H1 (cell line): ENCODE measurements at regions not wholly inside any gene's neighbourhood (a gene's known extent, or its start where the extent isn't known, plus 50 kb on each side); places are given as distances from the start of the nearest gene placed in this dataset.

Experiments used
- CTCF ChIA-PET: fragments of 300-600 bp; sonication (Branson Sonifier 250); formaldehyde crosslinking; loops from one replicate; lab custom pipeline; 2021; ENCODE audit not compliant: partially characterized antibody; lab: Charles Lee
- POLR2A ChIA-PET: fragments of 300-600 bp; sonication (Branson Sonifier 250); formaldehyde crosslinking; loops from one replicate; lab custom pipeline; 2021; ENCODE audit warnings: inconsistent platforms; ENCODE audit not compliant: partially characterized antibody; lab: Charles Lee
- DNase-seq, 2 experiments: peaks; one replicate each; pipeline versions ENCODE4 v3.0.0 to v3.0.0-alpha.2; 2010 to 2022; ENCODE audit warnings: low spot score in 2 of 2, low read depth in 1 of 2, mixed read lengths in 1 of 2
- FAIRE-seq: peaks from 2 replicates; lab custom pipeline; 2011; peaks lifted over from hg19 to GRCh38; lab: Jason Lieb, UNC
- H2AFZ ChIP-seq: 2 replicates; pipeline ENCODE4 v1.8.1; 2012; ENCODE audit warnings: low read length, inconsistent platforms
- H2AK5ac ChIP-seq: 2 replicates; pipeline ENCODE4 v1.6.1; 2013; ENCODE audit warnings: low read depth, low read length
- H2BK120ac ChIP-seq: replicated peaks from 2 replicates; pipeline ENCODE3; 2013; ENCODE audit warnings: low read depth, low read length, inconsistent platforms
- H2BK12ac ChIP-seq: 2 replicates; pipeline ENCODE4 v1.6.1; 2013; ENCODE audit warnings: low read depth, low read length
- H2BK15ac ChIP-seq: 2 replicates; pipeline ENCODE4 v1.6.1; 2013; ENCODE audit warnings: low read length
- H2BK20ac ChIP-seq: 2 replicates; pipeline ENCODE4 v1.6.1; 2013; ENCODE audit warnings: low read length
- H2BK5ac ChIP-seq: 2 replicates; pipeline ENCODE4 v1.6.1; 2013; ENCODE audit warnings: low read depth, low read length
- H3K14ac ChIP-seq: 2 replicates; pipeline ENCODE4 v1.6.1; 2013; ENCODE audit warnings: inconsistent platforms; ENCODE audit not compliant: insufficient read length
- H3K18ac ChIP-seq: 2 replicates; pipeline ENCODE4 v1.6.1; 2013; ENCODE audit warnings: low read length; ENCODE audit errors: extremely low read depth
- H3K23ac ChIP-seq: 2 replicates; pipeline ENCODE4 v1.6.1; 2013; ENCODE audit warnings: inconsistent platforms; ENCODE audit not compliant: insufficient read length
- H3K23me2 ChIP-seq: 2 replicates; pipeline ENCODE4 v1.6.1; 2013; ENCODE audit warnings: low read depth, low read length
- H3K27ac ChIP-seq: 2 replicates; pipeline ENCODE4 v1.6.1; 2011; ENCODE audit warnings: low read depth, low read length, inconsistent platforms
- H3K27me3 ChIP-seq, 4 experiments: replicated peaks in 1 of 4; 1 replicate in 1 of 4; 2 replicates in 3 of 4; pipeline versions ENCODE4 v1.6.1 to v1.8.1; 2011 to 2013; ENCODE audit warnings: low read length in 3 of 4, mild to moderate bottlenecking in 3 of 4, inconsistent platforms in 2 of 4, mixed read lengths in 2 of 4, moderate library complexity in 1 of 4; ENCODE audit not compliant: control insufficient read depth in 3 of 4, insufficient read depth in 3 of 4; ENCODE audit errors: extremely low read depth in 1 of 4
- H3K36me3 ChIP-seq, 4 experiments: 2 replicates each; pipeline versions ENCODE4 v1.6.1 to v1.8.1; 2011 to 2013; ENCODE audit warnings: mild to moderate bottlenecking in 4 of 4, low read length in 3 of 4, moderate library complexity in 2 of 4, control low read depth in 1 of 4, inconsistent platforms in 1 of 4; ENCODE audit not compliant: insufficient read depth in 4 of 4, control insufficient read depth in 2 of 4
- H3K4ac ChIP-seq: replicated peaks from 2 replicates; pipeline ENCODE3; 2013; ENCODE audit warnings: low read length, low read depth, mixed read lengths, inconsistent platforms; ENCODE audit not compliant: insufficient read length
- H3K4me1 ChIP-seq, 4 experiments: replicated peaks in 1 of 4; 1 replicate in 1 of 4; 2 replicates in 3 of 4; pipeline versions ENCODE4 v1.6.1 to v1.8.1; 2011 to 2013; ENCODE audit warnings: low read length in 3 of 4, inconsistent platforms in 2 of 4, mixed read lengths in 1 of 4; ENCODE audit not compliant: insufficient read depth in 4 of 4, control insufficient read depth in 3 of 4
- H3K4me2 ChIP-seq, 2 experiments: 2 replicates each; pipeline versions ENCODE4 v1.6.1 to v1.8.1; 2011 to 2013; ENCODE audit warnings: low read depth in 2 of 2, low read length in 2 of 2, control low read depth in 1 of 2, inconsistent platforms in 1 of 2, mild to moderate bottlenecking in 1 of 2; ENCODE audit not compliant: insufficient read depth in 1 of 2
- H3K4me3 ChIP-seq, 4 experiments: fragments of 200-600, 300-600 bp in 1 of 4; sonication (generic), shearing (Covaris generic), sonication (Bioruptor Twin) in 1 of 4; 2 replicates each; pipeline versions ENCODE4 v1.5.1 to v1.8.1; 2011 to 2016; ENCODE audit warnings: low read length in 4 of 4, low read depth in 3 of 4, control low read depth in 2 of 4, inconsistent platforms in 2 of 4, mild to moderate bottlenecking in 2 of 4, mixed read lengths in 1 of 4, moderate library complexity in 1 of 4; ENCODE audit not compliant: insufficient read depth in 2 of 4; ENCODE audit errors: extremely low read depth in 1 of 4
- H3K56ac ChIP-seq: replicated peaks from 2 replicates; pipeline ENCODE3; 2013; ENCODE audit warnings: low read depth, mild to moderate bottlenecking, mixed read lengths, low read length, inconsistent platforms; ENCODE audit not compliant: insufficient read length
- H3K79me1 ChIP-seq: 2 replicates; pipeline ENCODE4 v1.6.1; 2013; ENCODE audit warnings: low read depth, low read length, control low read depth
- H3K79me2 ChIP-seq, 2 experiments: 2 replicates each; pipeline versions ENCODE4 v1.6.1 to v1.8.1; 2012 to 2013; ENCODE audit warnings: low read length in 2 of 2, mild to moderate bottlenecking in 2 of 2, inconsistent platforms in 1 of 2; ENCODE audit not compliant: insufficient read depth in 2 of 2, control insufficient read depth in 1 of 2
- H3K9ac ChIP-seq, 4 experiments: replicated peaks in 1 of 4; 1 replicate in 1 of 4; 2 replicates in 3 of 4; pipeline versions ENCODE4 v1.6.1 to v1.8.1; 2011 to 2013; ENCODE audit warnings: low read depth in 3 of 4, low read length in 3 of 4, control low read depth in 2 of 4, mild to moderate bottlenecking in 2 of 4, moderate library complexity in 2 of 4, inconsistent platforms in 1 of 4; ENCODE audit errors: extremely low read depth in 1 of 4
- H3K9me3 ChIP-seq, 2 experiments: 2 replicates each; pipeline versions ENCODE4 v1.6.1 to v1.8.1; 2012 to 2013; ENCODE audit warnings: mild to moderate bottlenecking in 2 of 2, moderate library complexity in 2 of 2, control low read depth in 1 of 2, inconsistent platforms in 1 of 2, low read depth in 1 of 2, low read length in 1 of 2, mixed read lengths in 1 of 2; ENCODE audit not compliant: insufficient read depth in 2 of 2
- H4K20me1 ChIP-seq, 2 experiments: replicated peaks in 1 of 2; 2 replicates each; pipeline versions ENCODE3 to v1.8.1; 2011 to 2013; ENCODE audit warnings: inconsistent platforms in 2 of 2, low read length in 2 of 2, mild to moderate bottlenecking in 1 of 2; ENCODE audit not compliant: insufficient read depth in 2 of 2, control insufficient read depth in 1 of 2
- H4K5ac ChIP-seq: 2 replicates; pipeline ENCODE4 v1.6.1; 2013; ENCODE audit warnings: low read length, low read depth, mixed read lengths, inconsistent platforms; ENCODE audit not compliant: insufficient read length
- H4K8ac ChIP-seq: 2 replicates; pipeline ENCODE4 v1.8.0; 2013; ENCODE audit warnings: mild to moderate bottlenecking, moderate library complexity, low read length, inconsistent platforms; ENCODE audit not compliant: insufficient read depth; ENCODE audit errors: extremely low read depth
- H4K91ac ChIP-seq: replicated peaks from 2 replicates; pipeline ENCODE3; 2013; ENCODE audit warnings: low read length, mixed read lengths, inconsistent platforms; ENCODE audit not compliant: insufficient read length
- CBX5 ChIP-seq: fragments of 300-800, 300-1000 bp; sonication (generic); IDR thresholded peaks from 2 replicates; pipeline ENCODE4 v1.7.1; 2016; ENCODE audit warnings: antibody characterized with exemption, low read length, low read depth
- CHD1 ChIP-seq: IDR thresholded peaks from 2 replicates; pipeline ENCODE4 v1.6.1; 2012; ENCODE audit warnings: low read depth, low read length, improper control_type of control experiment
- EP300 ChIP-seq, 2 experiments: IDR thresholded peaks; 1 replicate in 1 of 2; 2 replicates in 1 of 2; pipeline ENCODE4 v1.6.1; 2011 to 2012; ENCODE audit warnings: low read depth in 2 of 2, low read length in 2 of 2, mild to moderate bottlenecking in 2 of 2, borderline replicate concordance in 1 of 2, inconsistent platforms in 1 of 2, moderate library complexity in 1 of 2
- KDM4A ChIP-seq: IDR thresholded peaks from one replicate; pipeline ENCODE4 v1.7.1; 2012; ENCODE audit warnings: low read depth, mild to moderate bottlenecking, moderate library complexity, low read length, inconsistent platforms; ENCODE audit not compliant: severe bottlenecking
- PHF8 ChIP-seq: fragments of 200-600 bp; sonication (generic); conservative IDR thresholded peaks from 2 replicates; pipeline ENCODE4 v1.7.1; 2012; ENCODE audit warnings: low read depth, mild to moderate bottlenecking, inconsistent platforms, low read length, moderate library complexity
- RFX5 ChIP-seq: IDR thresholded peaks from 2 replicates; pipeline ENCODE4 v1.6.1; 2011; ENCODE audit warnings: low read depth, low read length, improper control_type of control experiment, borderline replicate concordance
- SP1 ChIP-seq: IDR thresholded peaks from 2 replicates; pipeline ENCODE4 v1.6.1; 2011; ENCODE audit warnings: low read depth, low read length
- TBP ChIP-seq: IDR thresholded peaks from 2 replicates; pipeline ENCODE4 v1.6.1; 2011; ENCODE audit warnings: low read depth, low read length, improper control_type of control experiment
- WGBS, 2 experiments: shearing (Covaris generic) in 1 of 2; methylation state at CpG; one replicate each; pipeline versions ENCODE4 v1.1.6 to v1.1.7; 2013 to 2015; ENCODE audit warnings: low lambda C conversion rate in 2 of 2, mixed read lengths in 2 of 2, inconsistent platforms in 1 of 2, low coverage in 1 of 2, missing lambda C conversion rate in 1 of 2; ENCODE audit not compliant: insufficient replicate concordance in 2 of 2, insufficient coverage in 1 of 2, insufficient read length in 1 of 2; ENCODE audit errors: extremely low coverage in 1 of 2, missing lambda C conversion rate in 1 of 2; 5-methylcytosine and 5-hydroxymethylcytosine counted together
- TF ChIP-seq, protein P1 (sequence below): IDR thresholded peaks from 2 replicates; pipeline ENCODE4 v1.6.1; 2012; ENCODE audit warnings: inconsistent platforms
- TF ChIP-seq, protein P2 (sequence below), 3 experiments: IDR thresholded peaks; 1 replicate in 2 of 3; 2 replicates in 1 of 3; pipeline versions ENCODE4 v1.5.1 to v1.6.1; 2011; ENCODE audit warnings: low read length in 3 of 3, mild to moderate bottlenecking in 3 of 3, inconsistent platforms in 2 of 3, low read depth in 1 of 3, moderate library complexity in 1 of 3; ENCODE audit not compliant: insufficient read depth in 1 of 3; ENCODE audit errors: control extremely low read depth in 1 of 3

DNA sequence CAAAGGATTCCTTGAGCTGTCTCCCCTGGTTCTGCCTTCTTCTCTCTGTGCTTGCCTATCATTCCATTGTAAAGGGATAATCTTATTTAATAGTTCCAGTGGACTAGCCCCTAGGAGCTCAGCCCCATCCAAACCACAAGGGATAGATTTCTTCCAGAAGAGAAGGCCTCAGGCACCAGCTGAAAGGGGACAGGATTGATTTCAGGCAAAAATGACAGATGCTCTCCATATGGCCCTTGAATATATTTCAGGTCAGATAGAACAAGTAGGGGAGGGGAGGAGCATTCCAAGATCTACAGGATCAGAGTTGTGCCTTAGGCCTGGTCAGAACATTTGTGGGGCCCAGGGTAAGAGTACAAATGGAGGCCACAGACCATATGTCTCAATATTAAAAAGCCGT is 85.3 kb downstream of the RPLP1 start:
- Histone ChIP-seq H3K79me2 (no peaks in the 10 kb centered on the region), H3K4me3 (no peak overlapping the region), H3K27me3 (no peaks in the 10 kb centered on the region), H3K27ac (no peak overlapping the region), H2BK5ac (no peak overlapping the region), H3K23ac (no peak overlapping the region), H3K36me3 (no peaks in the 10 kb centered on the region), H3K9me3 (no peaks in the 10 kb centered on the region), H3K4me2 (no peak overlapping the region), H2BK20ac (no peak overlapping the region), H4K20me1 (no peaks in the 10 kb centered on the region), H2AFZ (no peak overlapping the region), H2BK120ac (no peak overlapping the region), H4K5ac (no peak overlapping the region), H3K79me1 (no peaks in the 10 kb centered on the region), H3K4ac (no peak overlapping the region), H2BK12ac (no peak overlapping the region), H3K23me2 (no peaks in the 10 kb centered on the region; the same call in 1 of the 2 replicates), H3K56ac (no peak overlapping the region), H4K8ac (no peak overlapping the region), H2AK5ac (no peak overlapping the region), H2BK15ac (no peak overlapping the region), H3K14ac (no peak overlapping the region), H3K4me1 (peaks cover 0 to 3% (median under 1%) of the 10 kb centered on the region in 4 experiments; a peak in 2 of 7 replicates), H4K91ac (no peak overlapping the region), H3K18ac (no peak overlapping the region), H3K9ac (no peak overlapping the region)
- WGBS, 2 experiments: 94% methylated on average over 1 of the region's 1 CpG; no CpG with 5 or more reads in 1 of the 2 experiments
- ChIA-PET CTCF (interaction anchor here (0.6 to 3.1 kb wide), 7 partner anchors 11 to 293 kb away, joined by 3 to 9 read pairs (median 4); no protein-coding TSS in a partner anchor), POLR2A (no interaction called here)
- DNase-seq (no peak), FAIRE-seq (no peak)
- no peak for TF ChIP-seq SP1
- TF ChIP-seq CBX5: no peak
- TF ChIP-seq, protein P1, sequence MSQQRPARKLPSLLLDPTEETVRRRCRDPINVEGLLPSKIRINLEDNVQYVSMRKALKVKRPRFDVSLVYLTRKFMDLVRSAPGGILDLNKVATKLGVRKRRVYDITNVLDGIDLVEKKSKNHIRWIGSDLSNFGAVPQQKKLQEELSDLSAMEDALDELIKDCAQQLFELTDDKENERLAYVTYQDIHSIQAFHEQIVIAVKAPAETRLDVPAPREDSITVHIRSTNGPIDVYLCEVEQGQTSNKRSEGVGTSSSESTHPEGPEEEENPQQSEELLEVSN: no peak
- no peak for TF ChIP-seq EP300 (IDR thresholded peaks at IDR 0.05; ENCODE audit: borderline replicate concordance in 1 of 2, low read depth in 2 of 2, low read length in 2 of 2)
- TF ChIP-seq KDM4A: no peak
- TF ChIP-seq, protein P2, sequence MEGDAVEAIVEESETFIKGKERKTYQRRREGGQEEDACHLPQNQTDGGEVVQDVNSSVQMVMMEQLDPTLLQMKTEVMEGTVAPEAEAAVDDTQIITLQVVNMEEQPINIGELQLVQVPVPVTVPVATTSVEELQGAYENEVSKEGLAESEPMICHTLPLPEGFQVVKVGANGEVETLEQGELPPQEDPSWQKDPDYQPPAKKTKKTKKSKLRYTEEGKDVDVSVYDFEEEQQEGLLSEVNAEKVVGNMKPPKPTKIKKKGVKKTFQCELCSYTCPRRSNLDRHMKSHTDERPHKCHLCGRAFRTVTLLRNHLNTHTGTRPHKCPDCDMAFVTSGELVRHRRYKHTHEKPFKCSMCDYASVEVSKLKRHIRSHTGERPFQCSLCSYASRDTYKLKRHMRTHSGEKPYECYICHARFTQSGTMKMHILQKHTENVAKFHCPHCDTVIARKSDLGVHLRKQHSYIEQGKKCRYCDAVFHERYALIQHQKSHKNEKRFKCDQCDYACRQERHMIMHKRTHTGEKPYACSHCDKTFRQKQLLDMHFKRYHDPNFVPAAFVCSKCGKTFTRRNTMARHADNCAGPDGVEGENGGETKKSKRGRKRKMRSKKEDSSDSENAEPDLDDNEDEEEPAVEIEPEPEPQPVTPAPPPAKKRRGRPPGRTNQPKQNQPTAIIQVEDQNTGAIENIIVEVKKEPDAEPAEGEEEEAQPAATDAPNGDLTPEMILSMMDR (IDR thresholded peaks at IDR 0.05; ENCODE audit: control extremely low read depth in 1 of 3, insufficient read depth in 1 of 3, low read depth in 1 of 3, low read length in 3 of 3): no peak
- TF ChIP-seq PHF8: no peak
- TF ChIP-seq CHD1: no peak
- no peak for TF ChIP-seq RFX5
- TF ChIP-seq TBP: no peak
